Putamen (tissue), 1 donor: ENCODE measurements at regions not wholly inside any gene's neighbourhood (a gene's known extent, or its start where the extent isn't known, plus 50 kb on each side); places are given as distances from the start of the nearest gene placed in this dataset.

ENCODE experiments used
- DNase-seq: peaks from one replicate; pipeline ENCODE4 v3.0.0-alpha.2; 2016; ENCODE audit warnings: low spot score

- DNase-seq: no peak
Measured at GRCh38 chr2:76455910-76456309, 745.2 kb upstream of the GCFC2 start.

- DNase-seq: no peak
Measured at GRCh38 chr2:76450024-76450475, 739.3 kb upstream of the GCFC2 start.

GRCh38 chr2:76448956-76449355 lies 738.2 kb upstream of the GCFC2 start:
- DNase-seq: no peak

- no peak for DNase-seq
Measured at GRCh38 chr2:76447294-76447693, 736.6 kb upstream of the GCFC2 start.

- DNase-seq: no peak
Measured at GRCh38 chr2:76446872-76447271, 736.2 kb upstream of the GCFC2 start.

GRCh38 chr2:76445880-76446279 lies 735.2 kb upstream of the GCFC2 start:
- no peak for DNase-seq

GRCh38 chr2:76444732-76445131 lies 734.0 kb upstream of the GCFC2 start:
- DNase-seq: no peak

- no peak for DNase-seq
Measured at GRCh38 chr2:76437564-76437963, 726.8 kb upstream of the GCFC2 start.

GRCh38 chr2:76429374-76429773 lies 718.7 kb upstream of the GCFC2 start:
- no peak for DNase-seq

- DNase-seq: no peak
Measured at GRCh38 chr2:76427452-76427851, 716.7 kb upstream of the GCFC2 start.

- peak; percentile 78 for DNase-seq
Measured at GRCh38 chr2:76415821-76416220, 705.1 kb upstream of the GCFC2 start.

- DNase-seq: no peak
Measured at GRCh38 chr2:76413436-76413835, 702.7 kb upstream of the GCFC2 start.

GRCh38 chr2:76406134-76406855 lies 695.6 kb upstream of the GCFC2 start:
- no peak for DNase-seq

GRCh38 chr2:76393356-76393755 lies 682.6 kb upstream of the GCFC2 start:
- DNase-seq: no peak

- DNase-seq: no peak
Measured at GRCh38 chr2:76391678-76392077, 681.0 kb upstream of the GCFC2 start.

GRCh38 chr2:76387294-76387693 lies 676.6 kb upstream of the GCFC2 start:
- DNase-seq: no peak

GRCh38 chr2:76385943-76386342 lies 675.2 kb upstream of the GCFC2 start:
- no peak for DNase-seq

GRCh38 chr2:76381624-76382023 lies 670.9 kb upstream of the GCFC2 start:
- no peak for DNase-seq

- DNase-seq: no peak
Measured at GRCh38 chr2:76378140-76378539, 667.4 kb upstream of the GCFC2 start.

- DNase-seq: no peak
Measured at GRCh38 chr2:76341439-76341838, 630.7 kb upstream of the GCFC2 start.

GRCh38 chr2:76332871-76333270 lies 622.2 kb upstream of the GCFC2 start:
- DNase-seq: no peak

GRCh38 chr2:76330865-76331264 lies 620.1 kb upstream of the GCFC2 start:
- no peak for DNase-seq

- no peak for DNase-seq
Measured at GRCh38 chr2:76326636-76327035, 615.9 kb upstream of the GCFC2 start.

- no peak for DNase-seq
Measured at GRCh38 chr2:76323381-76323780, 612.7 kb upstream of the GCFC2 start.
